Sigmoid colon (tissue), 6 donors: ENCODE measurements at regions not wholly inside any gene's neighbourhood (a gene's known extent, or its start where the extent isn't known, plus 50 kb on each side); places are given as distances from the start of the nearest gene placed in this dataset.

Source experiments
- DNase-seq: peaks from one replicate; pipeline ENCODE4 v3.0.0-alpha.2; 2019
- H3K27ac ChIP-seq, 4 donors: fragments of 200-600 bp; sonication (generic); one replicate each; pipeline ENCODE4 v1.5.1; 2016 to 2019; ENCODE audit warnings: mild to moderate bottlenecking in 1 of 4
- H3K27me3 ChIP-seq, 3 donors: fragments of 200-600 bp; sonication (generic); one replicate each; pipeline ENCODE4 v1.5.1; 2019; ENCODE audit warnings: mild to moderate bottlenecking in 1 of 3
- H3K36me3 ChIP-seq, 4 donors: fragments of 200-600 bp; sonication (generic); one replicate each; pipeline ENCODE4 v1.5.1; 2016 to 2019
- H3K4me1 ChIP-seq, 4 donors: fragments of 200-600 bp; sonication (generic); one replicate each; pipeline ENCODE4 v1.5.1; 2017 to 2019
- H3K4me3 ChIP-seq, 4 donors: fragments of 200-600 bp; sonication (generic); one replicate each; pipeline ENCODE4 v1.5.1; 2017 to 2019; ENCODE audit warnings: mild to moderate bottlenecking in 2 of 4, moderate library complexity in 1 of 4
- H3K9me3 ChIP-seq, 4 donors: fragments of 200-600 bp in 3 of 4; sonication (generic) in 3 of 4; one replicate each; pipeline versions ENCODE4 v1.5.1 to v1.6.1; 2013 to 2019
- EP300 ChIP-seq, 4 donors: sonication (generic); formaldehyde crosslinking; IDR thresholded peaks; one replicate each; pipeline ENCODE4 v1.6.1; 2017; ENCODE audit warnings: antibody characterized with exemption in 4 of 4
- POLR2A ChIP-seq, 2 donors: fragments of 450-650 bp; IDR thresholded peaks; one replicate each; pipeline ENCODE4 v1.6.1; 2016; ENCODE audit warnings: antibody characterized with exemption in 2 of 2, mild to moderate bottlenecking in 2 of 2, moderate library complexity in 2 of 2
- POLR2AphosphoS5 ChIP-seq, 4 donors: sonication (generic); formaldehyde crosslinking; IDR thresholded peaks; one replicate each; pipeline ENCODE4 v1.6.1; 2017; ENCODE audit warnings: antibody characterized with exemption in 4 of 4
- WGBS, 2 donors: extraction: QIAGEN DNeasy Blood & Tissue Kit; methylation state at CpG; one replicate each; pipeline ENCODE4 v1.1.7; 2013; 5-methylcytosine and 5-hydroxymethylcytosine counted together
- intact Hi-C: fragments of 100-400 bp; cut with DNase I; formaldehyde crosslinking; loops from one replicate; pipeline ENCODE4 v1.15.1; 2023
- TF ChIP-seq, protein P1 (sequence below), 4 experiments: fragments of 450-650 bp in 3 of 4; fragments of 200-600 bp in 1 of 4; IDR thresholded peaks; one replicate each; pipeline ENCODE4 v1.5.1; 2016 to 2019; ENCODE audit warnings: antibody characterized with exemption in 4 of 4, mild to moderate bottlenecking in 3 of 4, moderate library complexity in 2 of 4
- donor health status: healthy with polysubstance abuse.
- donor health status: healthy.

DNA sequence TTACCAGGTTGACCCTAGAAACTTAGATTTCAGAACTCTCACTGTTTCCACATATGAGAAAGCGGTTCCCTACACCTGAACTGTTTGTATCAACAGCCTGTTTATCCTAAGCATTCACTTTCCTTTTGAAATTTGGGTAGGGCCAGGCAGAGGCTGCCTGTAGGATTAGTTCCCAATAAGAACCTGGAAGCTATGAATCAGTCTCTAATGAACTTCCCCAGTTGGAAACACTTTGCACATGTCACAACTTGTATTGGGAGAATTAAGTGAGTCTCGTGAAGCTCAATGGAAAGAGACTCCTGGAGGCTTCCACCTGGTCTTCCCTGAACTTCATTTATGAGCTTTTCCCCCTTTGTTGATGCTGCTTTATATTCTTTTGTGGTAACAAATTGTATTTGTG is 486.6 kb upstream of the HS6ST1 start:
- Histone ChIP-seq H3K4me3 (no peak overlapping the region), H3K9me3 (no peaks in the 10 kb centered on the region), H3K27ac (no peak overlapping the region), H3K27me3 (no peaks in the 10 kb centered on the region), H3K4me1 (no peaks in the 10 kb centered on the region), H3K36me3 (no peaks in the 10 kb centered on the region)
- DNase-seq: no peak
- 62 to 90% methylated on average over 2 of the region's 2 CpGs for WGBS, 2 donors
- intact Hi-C loops: no loop called here
- TF ChIP-seq EP300 (IDR thresholded peaks at IDR 0.05): no peak
- TF ChIP-seq POLR2A (IDR thresholded peaks at IDR 0.05): no peak
- TF ChIP-seq, protein P1, sequence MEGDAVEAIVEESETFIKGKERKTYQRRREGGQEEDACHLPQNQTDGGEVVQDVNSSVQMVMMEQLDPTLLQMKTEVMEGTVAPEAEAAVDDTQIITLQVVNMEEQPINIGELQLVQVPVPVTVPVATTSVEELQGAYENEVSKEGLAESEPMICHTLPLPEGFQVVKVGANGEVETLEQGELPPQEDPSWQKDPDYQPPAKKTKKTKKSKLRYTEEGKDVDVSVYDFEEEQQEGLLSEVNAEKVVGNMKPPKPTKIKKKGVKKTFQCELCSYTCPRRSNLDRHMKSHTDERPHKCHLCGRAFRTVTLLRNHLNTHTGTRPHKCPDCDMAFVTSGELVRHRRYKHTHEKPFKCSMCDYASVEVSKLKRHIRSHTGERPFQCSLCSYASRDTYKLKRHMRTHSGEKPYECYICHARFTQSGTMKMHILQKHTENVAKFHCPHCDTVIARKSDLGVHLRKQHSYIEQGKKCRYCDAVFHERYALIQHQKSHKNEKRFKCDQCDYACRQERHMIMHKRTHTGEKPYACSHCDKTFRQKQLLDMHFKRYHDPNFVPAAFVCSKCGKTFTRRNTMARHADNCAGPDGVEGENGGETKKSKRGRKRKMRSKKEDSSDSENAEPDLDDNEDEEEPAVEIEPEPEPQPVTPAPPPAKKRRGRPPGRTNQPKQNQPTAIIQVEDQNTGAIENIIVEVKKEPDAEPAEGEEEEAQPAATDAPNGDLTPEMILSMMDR (IDR thresholded peaks at IDR 0.05): no peak
- TF ChIP-seq POLR2AphosphoS5 (IDR thresholded peaks at IDR 0.05): no peak

DNA sequence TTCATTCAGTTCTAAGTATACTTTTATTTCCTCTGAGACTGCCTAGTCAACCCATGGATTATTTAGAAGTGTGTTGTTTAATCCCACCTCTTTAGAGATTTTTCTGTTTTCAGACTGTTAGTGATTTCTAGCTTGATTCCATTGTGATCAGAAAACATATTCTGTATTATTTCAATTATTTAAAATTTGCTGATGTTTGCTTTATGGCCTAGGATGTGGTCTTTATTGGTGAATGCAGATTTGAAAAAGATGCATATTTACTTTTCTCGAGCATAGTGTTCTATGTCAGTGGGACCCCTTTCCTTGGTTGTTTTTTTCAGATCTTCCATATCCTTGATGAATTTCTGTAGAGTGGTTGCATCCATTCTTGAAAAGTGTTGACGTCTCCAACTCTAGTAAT is 487.2 kb upstream of the HS6ST1 start:
- DNase-seq: no peak
- Histone ChIP-seq H3K4me3 (no peak overlapping the region), H3K27me3 (no peaks in the 10 kb centered on the region), H3K4me1 (no peaks in the 10 kb centered on the region), H3K9me3 (no peaks in the 10 kb centered on the region), H3K36me3 (no peaks in the 10 kb centered on the region), H3K27ac (no peak overlapping the region)
- intact Hi-C loops: no loop called here
- TF ChIP-seq POLR2AphosphoS5 (IDR thresholded peaks at IDR 0.05) (no peak), POLR2A (IDR thresholded peaks at IDR 0.05) (no peak), EP300 (IDR thresholded peaks at IDR 0.05) (no peak)
- TF ChIP-seq, protein P1 (IDR thresholded peaks at IDR 0.05): no peak
- 80 to 91% methylated on average over 2 of the region's 2 CpGs for WGBS, 2 donors

DNA sequence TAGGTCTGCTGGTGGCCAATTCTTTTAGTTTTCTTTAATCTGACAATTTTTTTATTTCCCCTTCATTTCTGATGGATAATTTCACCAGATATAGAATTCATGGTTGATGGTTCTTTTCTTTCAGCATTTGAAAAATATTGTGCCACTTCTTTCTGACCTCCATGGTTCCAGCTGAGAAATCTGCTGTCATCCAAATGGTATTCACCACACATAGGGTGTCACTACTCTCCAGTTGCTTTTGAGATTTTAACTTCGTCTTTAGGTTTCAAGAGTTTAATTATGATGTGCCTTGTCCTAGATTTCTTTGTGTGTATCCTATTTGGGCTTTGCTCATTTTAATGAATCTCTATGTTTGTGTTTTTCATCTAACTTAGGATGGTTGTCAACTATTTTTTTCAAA is 488.6 kb upstream of the HS6ST1 start:
- H3K9me3 ChIP-seq: no peaks in the 10 kb centered on the region
- no peaks in the 10 kb centered on the region for H3K27me3 ChIP-seq
- intact Hi-C loops: no loop called here
- H3K36me3 ChIP-seq: no peaks in the 10 kb centered on the region
- no peak for TF ChIP-seq EP300 (IDR thresholded peaks at IDR 0.05)
- TF ChIP-seq, protein P1 (IDR thresholded peaks at IDR 0.05): no peak
- TF ChIP-seq POLR2A (IDR thresholded peaks at IDR 0.05): no peak
- no peak for TF ChIP-seq POLR2AphosphoS5 (IDR thresholded peaks at IDR 0.05)
- H3K4me3 ChIP-seq: no peak overlapping the region
- no peak for DNase-seq
- no peaks in the 10 kb centered on the region for H3K4me1 ChIP-seq
- WGBS, 2 donors: 93 to 98% methylated on average over 1 of the region's 1 CpG
- no peak overlapping the region for H3K27ac ChIP-seq

DNA sequence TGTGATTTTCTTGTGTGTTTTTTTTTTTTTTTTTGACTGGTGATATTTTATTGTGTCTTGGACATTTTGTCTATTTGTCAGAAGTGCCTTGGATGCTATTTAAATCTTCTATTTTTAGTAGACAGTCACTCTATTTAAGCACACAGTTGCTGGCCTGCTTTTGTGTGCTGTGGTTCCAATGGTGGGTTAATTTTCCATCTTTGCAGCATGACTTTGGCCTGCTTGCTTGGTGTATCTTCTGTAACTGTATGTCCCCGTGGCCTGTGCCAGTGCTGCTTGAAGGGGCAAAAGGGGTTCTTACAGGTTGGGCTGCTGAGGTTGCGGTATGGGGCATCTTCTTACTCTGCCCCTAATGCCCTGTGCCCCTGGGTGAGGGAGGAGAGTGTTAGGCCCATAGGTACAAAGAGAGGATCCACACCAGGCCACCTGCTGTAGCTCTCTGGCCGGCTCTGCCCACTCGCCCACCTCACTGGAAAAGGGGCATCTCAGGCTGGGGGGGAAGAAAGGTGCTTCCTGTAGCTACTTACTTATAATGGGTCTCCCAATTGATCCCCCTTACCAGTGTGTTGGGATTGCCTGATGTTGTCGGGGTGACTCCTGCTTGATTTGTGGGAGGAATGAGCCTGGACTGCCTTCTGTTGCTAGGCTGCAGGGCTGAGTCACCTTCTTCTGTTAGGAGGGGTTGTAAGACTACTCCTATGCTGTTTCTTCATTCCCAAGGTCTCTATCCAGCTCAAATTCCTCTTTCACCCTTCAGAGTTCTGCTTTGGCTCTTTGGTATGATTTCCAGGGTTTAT is 490.0 kb upstream of the HS6ST1 start:
- no peaks in the 10 kb centered on the region for H3K36me3 ChIP-seq
- intact Hi-C loops: no loop called here
- H3K4me3 ChIP-seq: no peak overlapping the region
- H3K9me3 ChIP-seq: no peaks in the 10 kb centered on the region
- DNase-seq: no peak
- no peak for TF ChIP-seq EP300 (IDR thresholded peaks at IDR 0.05)
- TF ChIP-seq, protein P1 (IDR thresholded peaks at IDR 0.05): no peak
- TF ChIP-seq POLR2AphosphoS5 (IDR thresholded peaks at IDR 0.05): no peak
- TF ChIP-seq POLR2A (IDR thresholded peaks at IDR 0.05): no peak
- H3K27ac ChIP-seq: no peak overlapping the region
- 82 to 83% methylated on average over 5 of the region's 5 CpGs for WGBS, 2 donors
- H3K4me1 ChIP-seq: no peaks in the 10 kb centered on the region
- no peaks in the 10 kb centered on the region for H3K27me3 ChIP-seq

DNA sequence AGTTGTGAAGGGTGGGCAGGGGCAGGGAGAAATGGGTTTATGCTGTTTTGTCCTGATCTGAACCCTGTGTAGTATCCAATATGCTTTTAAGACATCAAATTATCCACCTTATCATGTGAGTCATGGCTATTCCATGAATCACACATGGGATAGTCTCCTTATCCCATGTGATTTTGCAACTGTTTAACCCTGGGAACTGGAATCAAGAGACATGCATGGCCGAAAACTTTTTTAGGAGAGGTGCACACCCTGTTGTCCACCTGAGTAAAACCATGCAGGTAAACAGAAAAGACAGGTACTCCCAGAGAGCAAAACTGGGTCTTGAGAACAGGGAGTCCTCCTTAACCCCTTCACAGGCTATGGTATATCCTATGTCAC is 490.6 kb upstream of the HS6ST1 start:
- WGBS, 2 donors: 85 to 91% methylated on average over 1 of the region's 1 CpG

More for the DNA sequence above, 490.6 kb upstream of the HS6ST1 start:
- no peaks in the 10 kb centered on the region for H3K9me3 ChIP-seq
- no peaks in the 10 kb centered on the region for H3K4me1 ChIP-seq
- DNase-seq: no peak
- H3K27ac ChIP-seq: no peak overlapping the region
- H3K36me3 ChIP-seq: no peaks in the 10 kb centered on the region
- no peak overlapping the region for H3K4me3 ChIP-seq
- intact Hi-C loops: no loop called here
- no peak for TF ChIP-seq POLR2AphosphoS5 (IDR thresholded peaks at IDR 0.05)
- TF ChIP-seq EP300 (IDR thresholded peaks at IDR 0.05): no peak
- TF ChIP-seq, protein P1 (IDR thresholded peaks at IDR 0.05): no peak
- TF ChIP-seq POLR2A (IDR thresholded peaks at IDR 0.05): no peak
- no peaks in the 10 kb centered on the region for H3K27me3 ChIP-seq
